Gastroesophageal sphincter (tissue), 3 donors: ENCODE measurements at regions not wholly inside any gene's neighbourhood (a gene's known extent, or its start where the extent isn't known, plus 50 kb on each side); places are given as distances from the start of the nearest gene placed in this dataset.

Experiments
- CTCF ChIP-seq, 4 experiments: fragments of 200-600 bp in 2 of 4; fragments of 450-650 bp in 2 of 4; sonication (generic) in 1 of 4; IDR thresholded peaks; one replicate each; pipeline ENCODE4 v1.5.1; 2017 to 2019; ENCODE audit warnings: antibody characterized with exemption in 4 of 4, mild to moderate bottlenecking in 2 of 4, moderate library complexity in 2 of 4
- EP300 ChIP-seq: sonication (generic); formaldehyde crosslinking; IDR thresholded peaks from one replicate; pipeline ENCODE4 v1.6.1; 2017; ENCODE audit warnings: antibody characterized with exemption, mild to moderate bottlenecking
- POLR2A ChIP-seq, 2 donors: fragments of 450-650 bp; IDR thresholded peaks; one replicate each; pipeline ENCODE4 v1.6.1; 2017; ENCODE audit warnings: antibody characterized with exemption in 2 of 2, mild to moderate bottlenecking in 2 of 2, moderate library complexity in 1 of 2
- POLR2AphosphoS5 ChIP-seq: sonication (generic); formaldehyde crosslinking; IDR thresholded peaks from one replicate; pipeline ENCODE4 v1.6.1; 2017; ENCODE audit warnings: antibody characterized with exemption

- TF ChIP-seq CTCF (IDR thresholded peaks at IDR 0.05) (no peak), POLR2AphosphoS5 (no peak), POLR2A (IDR thresholded peaks at IDR 0.05) (no peak), EP300 (no peak)
Observed at GRCh38 chr16:62909597-62909996, 873.4 kb upstream of the CDH8 start.
